ENCODE measurements at regions not wholly inside any gene's neighbourhood (a gene's known extent, or its start where the extent isn't known, plus 50 kb on each side); places are given as distances from the start of the nearest gene placed in this dataset.
"Not testable (repeated sequence)": the region's sequence is repeated elsewhere in the genome, so short reads cannot be mapped to it uniquely, and the experiment has no call there.

DNA sequence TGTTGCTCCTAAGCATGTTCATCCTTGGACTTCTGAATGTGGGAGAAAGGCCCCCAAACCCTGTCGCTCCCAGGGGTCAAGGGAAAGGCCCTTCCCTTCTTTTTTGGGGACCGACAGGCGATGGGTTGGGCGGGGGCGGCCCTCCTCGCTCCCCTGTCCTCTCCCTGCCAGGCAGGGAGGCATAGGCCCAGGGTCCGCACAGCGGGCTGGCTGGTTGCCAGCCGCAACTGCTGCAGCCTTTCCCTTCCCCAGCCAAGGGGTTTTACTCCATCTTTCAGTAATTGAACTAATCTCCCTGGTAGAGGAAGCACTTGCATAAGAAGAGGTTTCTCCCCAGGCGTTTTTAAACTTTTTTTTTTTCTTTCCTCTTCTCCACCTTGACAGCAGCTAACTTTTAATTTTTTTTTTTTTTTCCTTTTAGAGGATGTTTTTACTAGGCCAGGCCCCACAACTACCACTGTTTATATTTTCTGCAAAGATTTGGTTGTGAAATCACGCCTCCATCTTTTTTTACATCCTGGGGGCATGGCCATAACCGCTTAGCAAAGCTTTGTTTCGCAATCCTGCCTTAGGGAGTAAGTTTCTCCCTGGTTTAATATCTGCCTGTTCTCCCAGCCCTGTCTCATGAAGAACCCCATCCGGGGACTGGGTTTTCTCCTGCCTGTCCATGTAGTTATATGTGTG lies 216.9 kb upstream of the ZNF608 start:
- DNase-seq: no peak

DNA sequence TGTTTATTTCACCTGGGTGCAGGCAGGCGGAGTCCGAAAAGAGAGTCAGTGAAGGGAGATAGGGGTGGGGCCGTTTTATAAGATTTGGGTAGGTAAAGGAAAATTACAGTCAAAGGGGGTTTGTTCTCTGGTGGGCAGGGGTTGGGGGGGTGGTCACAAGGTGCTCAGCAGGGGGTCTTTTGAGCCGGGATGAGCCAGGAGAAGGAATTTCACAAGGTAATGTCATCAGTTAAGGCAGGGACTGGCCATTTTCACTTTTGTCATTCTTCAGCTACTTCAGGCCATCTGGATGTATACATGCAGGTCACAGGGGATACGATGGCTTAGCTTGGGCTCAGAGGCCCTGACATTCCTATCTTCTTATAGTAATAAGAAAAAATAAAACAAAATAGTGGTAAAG lies 220.3 kb upstream of the ZNF608 start:
- not testable (repeated sequence) for DNase-seq

GRCh38 chr5:124970381-124970780 lies 223.9 kb upstream of the ZNF608 start:
- not testable (repeated sequence) for DNase-seq

DNA sequence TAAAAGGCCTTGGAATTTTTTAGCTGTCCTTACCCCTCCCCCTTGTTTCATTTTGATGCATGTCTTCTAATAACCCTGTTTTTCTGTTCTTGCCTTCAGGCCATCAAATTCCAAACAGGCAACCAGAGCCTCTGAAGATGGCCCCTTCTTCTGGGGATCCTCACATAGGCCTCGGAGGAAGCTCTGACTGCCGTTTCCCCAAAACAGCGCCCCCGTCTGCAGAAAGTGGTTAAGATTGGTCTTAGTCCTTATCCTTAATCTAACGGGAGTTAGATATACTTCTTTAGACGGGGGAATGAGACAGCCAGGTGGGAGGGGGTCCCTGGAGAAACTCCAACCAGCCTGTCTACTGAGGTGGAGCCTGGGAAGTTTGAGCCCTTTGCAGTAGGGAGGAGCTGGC lies 226.3 kb upstream of the ZNF608 start:
- DNase-seq: no peak

GRCh38 chr5:124973661-124974060 lies 227.2 kb upstream of the ZNF608 start:
- no peak for DNase-seq

- DNase-seq: no peak
These were observed 229.6 kb upstream of the ZNF608 start for GRCh38 chr5:124976086-124976485.

DNA sequence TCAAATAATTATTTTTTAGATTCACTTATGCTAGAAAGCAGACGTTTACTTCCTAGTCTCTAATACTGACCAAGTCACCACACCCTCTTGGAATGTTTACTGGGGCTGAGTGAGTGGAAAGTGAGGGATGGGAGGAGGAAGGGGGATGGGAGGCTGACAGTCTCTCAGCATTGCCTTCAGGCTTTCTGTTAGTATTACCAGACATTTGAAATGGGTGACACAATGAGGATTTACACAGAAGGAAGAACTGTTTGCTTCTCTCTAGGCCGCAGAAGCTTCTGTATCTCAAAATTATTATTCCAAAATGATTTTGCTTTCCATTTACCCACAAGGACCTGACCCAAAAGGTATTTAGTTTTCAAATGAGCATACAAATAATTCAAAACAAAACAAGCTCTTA lies 232.8 kb upstream of the ZNF608 start:
- DNase-seq: no peak

DNA sequence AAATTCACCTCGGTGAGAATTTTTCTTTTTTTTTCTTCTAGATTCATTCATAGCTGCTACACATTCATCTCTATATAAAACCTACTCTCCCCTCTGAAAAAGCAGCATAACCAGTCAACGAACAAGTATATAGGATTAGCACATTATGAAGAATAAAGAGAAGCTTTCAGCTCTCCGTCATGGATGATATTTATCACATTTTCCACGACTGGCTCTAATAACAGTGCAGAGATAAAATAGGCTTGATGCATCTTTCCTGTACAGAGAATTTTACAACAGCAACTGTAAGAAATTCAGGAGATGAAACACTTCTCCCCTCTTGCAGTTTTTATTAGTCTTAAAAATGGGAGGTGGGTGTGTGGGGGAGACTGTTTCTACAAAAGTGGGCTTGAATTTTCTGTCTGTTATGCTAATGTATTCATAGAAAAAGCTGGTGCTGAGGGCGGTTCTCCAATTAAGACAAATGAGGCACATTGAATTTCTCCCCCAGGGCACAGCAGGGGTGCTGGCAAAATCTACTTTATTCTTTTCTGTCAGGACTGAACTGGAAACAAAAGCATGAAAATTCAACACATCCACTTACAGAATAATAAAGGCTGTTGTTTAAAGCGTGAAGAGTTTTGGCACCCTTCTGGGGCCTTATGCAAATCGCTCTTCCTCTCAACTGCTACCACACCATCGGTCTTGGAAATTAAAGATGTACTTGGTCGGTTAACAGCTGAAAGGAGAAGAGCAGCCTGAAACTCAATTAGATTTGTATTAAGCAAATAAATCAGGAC lies 233.9 kb upstream of the ZNF608 start:
- DNase-seq: no peak

DNA sequence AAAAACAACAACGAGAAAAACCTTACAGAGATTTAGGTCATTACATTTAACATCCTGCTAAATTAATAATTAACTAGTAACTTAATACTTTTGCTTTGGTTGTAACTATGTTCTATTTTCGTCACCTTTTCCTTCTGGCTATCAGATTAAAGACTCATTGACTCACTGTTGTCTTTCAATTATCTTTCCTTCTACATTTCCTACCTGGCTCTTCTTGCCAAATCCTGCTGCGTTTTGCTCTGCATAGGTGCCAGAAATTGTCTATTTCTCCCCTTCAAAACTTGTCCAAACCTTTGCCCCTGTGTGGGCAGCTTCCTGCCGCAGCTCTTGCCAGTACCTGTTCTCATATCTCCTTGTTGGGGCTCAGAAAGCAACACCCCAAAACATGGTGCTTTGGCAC lies 235.5 kb upstream of the ZNF608 start:
- DNase-seq: no peak

DNA sequence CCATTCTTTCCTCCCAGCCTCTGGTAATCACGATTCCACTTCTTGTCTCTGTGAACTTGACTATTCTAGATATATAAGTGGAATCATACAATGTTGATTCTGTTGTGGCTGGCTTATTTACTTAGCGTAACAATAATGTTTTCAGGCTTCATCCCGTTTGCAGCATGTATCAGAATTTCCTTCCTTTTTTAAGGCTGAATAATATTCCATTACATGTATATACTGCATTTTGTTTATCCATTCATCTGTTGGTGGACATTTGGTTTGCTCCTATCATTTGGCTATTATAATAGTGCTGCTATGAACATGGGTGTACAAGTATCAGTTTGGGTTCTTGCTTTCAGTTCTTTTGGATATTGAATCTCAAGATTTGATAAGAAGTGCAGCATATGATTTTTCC lies 239.7 kb upstream of the ZNF608 start:
- no peak for DNase-seq

GRCh38 chr5:124986667-124987066 lies 240.2 kb upstream of the ZNF608 start:
- no peak for DNase-seq

DNA sequence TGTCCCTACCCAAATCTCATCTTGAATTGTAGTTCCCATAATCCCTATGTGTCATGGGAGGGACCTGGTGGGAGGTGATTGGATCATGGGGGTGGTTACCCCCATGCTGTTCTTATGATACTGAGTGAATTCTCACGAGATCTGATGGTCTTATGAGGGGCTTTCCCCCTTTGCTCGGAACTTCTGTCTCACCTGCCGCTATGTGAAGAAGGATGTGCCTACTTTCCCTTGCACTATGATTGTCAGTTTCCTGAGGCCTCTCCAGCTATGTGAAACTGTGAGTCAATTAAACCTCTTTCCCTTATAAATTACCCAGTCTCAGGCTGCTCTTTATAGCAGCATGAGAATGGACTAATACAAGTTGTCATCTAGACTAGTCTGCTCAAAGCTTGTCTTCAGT lies 241.3 kb upstream of the ZNF608 start:
- DNase-seq: not testable (repeated sequence)

GRCh38 chr5:124990723-124991122 lies 244.3 kb upstream of the ZNF608 start:
- DNase-seq: no peak

DNA sequence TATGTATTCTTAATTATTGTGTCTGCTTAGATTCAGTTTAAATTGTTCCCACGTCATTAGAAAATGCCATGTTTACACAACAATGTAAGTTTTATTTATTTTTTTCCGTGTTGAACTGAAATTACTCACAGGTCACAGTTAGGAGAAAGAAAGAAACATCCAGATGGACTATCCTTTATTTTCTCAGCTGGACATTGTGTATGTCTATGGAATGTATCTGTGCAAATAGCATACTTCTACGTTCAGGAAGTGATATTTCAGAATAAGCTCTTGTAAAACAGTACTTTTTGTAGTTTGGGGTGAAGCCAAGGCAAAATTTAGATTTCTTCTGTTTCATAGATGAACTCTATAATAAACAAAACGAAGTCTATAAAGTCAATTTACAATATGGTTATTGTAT lies 249.0 kb upstream of the ZNF608 start:
- no peak for DNase-seq

DNA sequence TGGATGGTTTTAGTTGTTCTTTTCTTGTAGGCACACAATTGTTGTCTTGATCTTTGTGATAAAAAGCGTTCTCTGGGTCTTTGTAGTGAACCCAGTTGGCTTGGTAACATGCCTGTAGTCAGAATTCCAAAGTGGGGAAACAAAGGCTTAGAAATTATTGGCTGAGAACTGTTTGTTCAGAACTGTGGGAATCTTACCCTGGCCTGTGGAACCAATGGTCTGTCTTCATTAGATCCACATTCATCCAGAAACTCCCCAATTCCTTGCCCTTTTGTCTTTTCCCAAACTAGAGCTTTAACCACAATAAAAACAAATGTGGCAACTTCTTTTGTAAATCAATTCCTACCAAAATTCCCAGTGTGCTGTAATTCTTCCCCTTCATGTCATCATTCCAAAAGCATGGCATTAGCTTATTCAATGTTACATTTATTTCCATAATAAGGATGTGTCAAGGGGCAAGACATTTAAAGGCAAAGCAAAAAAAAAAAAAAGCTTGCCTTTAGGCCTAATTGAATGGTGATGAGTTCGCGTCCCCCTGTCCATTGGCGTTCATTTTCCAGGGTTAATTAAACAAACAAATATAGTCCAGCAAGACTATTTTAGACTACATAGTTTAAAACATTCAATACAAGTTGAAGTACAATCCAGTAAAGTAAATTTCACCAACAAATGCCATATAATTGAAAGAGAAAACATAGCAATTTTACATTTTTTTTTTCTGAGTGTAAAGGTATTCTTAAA lies 249.8 kb upstream of the ZNF608 start:
- no peak for DNase-seq

GRCh38 chr5:124996764-124997077 lies 250.3 kb upstream of the ZNF608 start:
- DNase-seq: no peak

- DNase-seq: no peak
These were observed 250.9 kb upstream of the ZNF608 start for GRCh38 chr5:124997186-124997893.

- no peak for DNase-seq
These were observed 252.1 kb upstream of the ZNF608 start for GRCh38 chr5:124998520-124998919.

GRCh38 chr5:125002727-125003598 lies 256.5 kb upstream of the ZNF608 start:
- no peak for DNase-seq

- DNase-seq: no peak
These were observed 257.6 kb upstream of the ZNF608 start for GRCh38 chr5:125004009-125004408.

DNA sequence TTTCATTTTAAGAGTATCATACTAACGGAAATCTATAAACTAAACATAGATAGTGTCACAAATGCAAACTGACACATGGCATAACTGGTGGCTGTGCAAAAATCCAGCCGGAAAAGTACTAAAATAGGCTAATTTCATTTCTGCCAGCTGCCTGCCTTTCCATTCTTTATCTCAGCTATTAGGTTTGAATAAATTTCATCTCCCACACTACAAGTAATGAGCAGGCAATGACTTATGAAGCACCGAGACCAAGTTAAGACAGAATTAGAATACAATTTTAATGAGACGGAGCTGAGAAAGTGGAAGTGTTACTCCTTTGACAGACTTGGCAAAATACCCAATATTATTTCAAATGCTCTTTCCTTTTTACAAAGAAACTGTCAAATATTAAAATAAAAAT lies 258.8 kb upstream of the ZNF608 start:
- no peak for DNase-seq

All from left kidney (tissue), 1 donor.